WERI-Rb-1 (cell line): ENCODE measurements at regions not wholly inside any gene's neighbourhood (a gene's known extent, or its start where the extent isn't known, plus 50 kb on each side); places are given as distances from the start of the nearest gene placed in this dataset.

Experiments
- DNase-seq: peaks from one replicate; pipeline ENCODE4 v3.0.0-alpha.2; 2020
- H3K27ac ChIP-seq: fragments of 250-450 bp; sonication (Bioruptor Pico); 2 replicates; pipeline ENCODE4 v1.5.1; 2020; ENCODE audit warnings: mild to moderate bottlenecking, moderate library complexity
- H3K27me3 ChIP-seq: fragments of 250-450 bp; sonication (Bioruptor Pico); 2 replicates; pipeline ENCODE4 v1.5.1; 2021; ENCODE audit warnings: mild to moderate bottlenecking, low read depth, moderate library complexity; ENCODE audit not compliant: insufficient read depth, severe bottlenecking
- H3K36me3 ChIP-seq: fragments of 250-450 bp; sonication (Bioruptor Pico); 2 replicates; pipeline ENCODE4 v1.5.1; 2020; ENCODE audit warnings: mild to moderate bottlenecking, moderate library complexity
- H3K4me3 ChIP-seq: 2 replicates; pipeline ENCODE4 v1.5.1; 2011; ENCODE audit warnings: low read depth, mild to moderate bottlenecking, control low read depth, low read length
- H3K9me3 ChIP-seq: fragments of 250-450 bp; sonication (Bioruptor Pico); 2 replicates; pipeline ENCODE4 v1.5.1; 2021; ENCODE audit warnings: mild to moderate bottlenecking, moderate library complexity; ENCODE audit not compliant: severe bottlenecking
- CTCF ChIP-seq: IDR thresholded peaks from 2 replicates; pipeline ENCODE4 v1.5.1; 2011; ENCODE audit warnings: low read depth, mild to moderate bottlenecking, control low read depth, inconsistent platforms, low read length

DNA sequence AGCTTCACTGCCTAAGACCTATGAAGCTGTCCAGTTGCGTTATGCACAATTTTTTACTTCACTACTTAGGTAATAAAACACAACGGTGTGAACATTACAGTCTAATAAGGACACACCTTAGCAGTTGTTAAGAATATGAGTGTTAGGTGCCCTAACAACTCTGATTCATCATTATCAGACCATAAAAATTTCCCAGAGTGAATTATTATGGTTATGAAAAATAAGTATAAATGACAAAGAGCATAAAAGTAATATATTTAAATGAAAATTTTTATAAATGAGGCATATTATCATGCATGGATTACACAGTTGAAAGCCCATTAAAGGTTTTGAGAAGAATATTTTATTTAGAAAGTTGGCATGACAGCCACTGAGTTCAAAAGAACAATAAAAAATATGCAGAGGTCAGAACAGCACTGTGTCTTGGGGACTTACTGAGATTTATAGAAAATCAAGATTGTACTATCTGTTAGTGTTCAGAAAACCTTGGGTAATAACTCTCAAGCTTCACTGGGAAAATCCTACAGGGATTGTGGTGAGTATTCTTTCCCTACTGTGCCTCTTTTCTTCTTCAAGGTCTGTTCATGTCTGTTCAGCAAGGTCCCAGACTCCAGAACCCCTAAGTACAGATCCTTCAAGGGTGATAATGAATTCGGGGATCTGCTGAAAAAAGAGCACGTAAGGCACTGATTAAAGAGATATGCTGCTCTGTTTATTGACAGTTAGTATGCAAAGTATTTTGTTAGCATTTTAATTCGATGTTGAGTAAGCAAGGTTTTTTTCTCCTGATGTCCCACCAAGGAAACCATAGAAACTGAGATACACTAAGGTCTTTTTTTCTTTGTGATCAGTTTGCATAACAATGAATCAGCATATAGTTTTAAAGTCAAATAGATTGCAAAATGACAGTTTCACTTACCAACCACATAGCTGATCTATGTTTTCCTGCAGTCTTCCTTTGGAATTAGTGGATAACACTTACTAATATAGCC, 250.0 kb downstream of the DSEL start:
- no peak overlapping the region for H3K4me3 ChIP-seq
- no peaks in the 10 kb centered on the region for H3K36me3 ChIP-seq
- no peak for TF ChIP-seq CTCF
- no peaks in the 10 kb centered on the region for H3K9me3 ChIP-seq
- DNase-seq = no peak
- H3K27ac ChIP-seq = no peak overlapping the region
- H3K27me3 ChIP-seq = no peaks in the 10 kb centered on the region

GRCh38 chr18:67265464-67266245, 250.9 kb downstream of the DSEL start:
- H3K4me3 ChIP-seq = no peak overlapping the region
- H3K9me3 ChIP-seq = no peaks in the 10 kb centered on the region
- no peaks in the 10 kb centered on the region for H3K36me3 ChIP-seq
- no peaks in the 10 kb centered on the region for H3K27me3 ChIP-seq
- DNase-seq = no peak
- no peak overlapping the region for H3K27ac ChIP-seq
- no peak for TF ChIP-seq CTCF

DNA sequence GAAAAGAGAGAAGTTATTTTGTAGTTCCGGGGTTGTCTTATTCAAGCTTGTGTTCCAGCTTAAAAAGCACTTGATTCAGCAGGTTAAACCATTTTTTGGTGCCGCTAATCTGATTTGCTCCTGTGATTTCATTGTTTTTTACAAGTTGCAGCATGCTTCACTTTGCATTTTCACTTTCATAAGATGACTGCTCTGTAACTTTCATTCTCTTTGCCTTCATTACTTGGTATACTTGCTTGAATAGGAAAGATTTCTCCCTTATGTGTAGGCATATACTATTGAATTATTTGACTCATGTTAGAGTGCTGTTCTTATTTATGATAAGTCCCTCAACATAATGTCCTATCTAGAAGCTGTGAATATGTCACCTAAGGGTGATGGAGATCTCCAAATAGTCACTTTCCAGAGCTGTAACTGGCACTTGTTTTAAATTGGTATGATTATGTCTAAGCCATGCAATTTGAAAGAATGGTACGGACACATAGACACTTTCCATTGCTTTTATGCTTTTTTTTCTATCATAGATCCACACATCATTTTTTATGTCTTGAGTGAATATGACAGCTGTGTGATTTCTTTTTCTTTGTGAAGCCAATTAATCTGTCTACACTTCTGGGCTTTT, 254.5 kb downstream of the DSEL start:
- DNase-seq = no peak
- Histone ChIP-seq H3K36me3 (no peaks in the 10 kb centered on the region), H3K27me3 (no peaks in the 10 kb centered on the region), H3K4me3 (no peak overlapping the region), H3K27ac (no peak overlapping the region), H3K9me3 (no peaks in the 10 kb centered on the region)
- TF ChIP-seq CTCF = no peak

DNA sequence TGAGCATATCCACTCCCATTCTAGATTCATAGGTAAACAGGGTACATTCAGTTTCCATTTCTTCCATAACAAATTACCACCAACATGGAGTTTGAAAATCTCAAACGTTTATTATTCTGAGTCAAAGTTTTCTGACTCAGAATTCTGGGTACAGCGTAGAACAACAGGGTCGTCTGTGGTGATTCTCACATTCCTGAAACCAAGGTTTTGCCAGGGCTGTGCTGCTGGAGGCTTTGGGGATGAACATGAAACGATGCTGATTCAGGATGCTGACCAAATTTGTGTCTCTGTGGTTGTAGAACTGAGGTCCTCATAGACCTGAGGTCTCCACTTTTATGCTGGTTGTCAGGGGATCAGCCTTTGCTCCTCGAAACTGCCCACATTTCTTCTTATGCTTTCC, 255.7 kb downstream of the DSEL start:
- Histone ChIP-seq H3K27ac (no peak overlapping the region), H3K27me3 (no peaks in the 10 kb centered on the region), H3K9me3 (no peaks in the 10 kb centered on the region), H3K4me3 (no peak overlapping the region), H3K36me3 (no peaks in the 10 kb centered on the region)
- TF ChIP-seq CTCF = no peak
- DNase-seq = no peak

GRCh38 chr18:67250776-67251424, 265.6 kb downstream of the DSEL start:
- H3K36me3 ChIP-seq = no peaks in the 10 kb centered on the region
- no peak overlapping the region for H3K27ac ChIP-seq
- TF ChIP-seq CTCF = no peak
- no peak for DNase-seq
- no peak overlapping the region for H3K4me3 ChIP-seq
- H3K9me3 ChIP-seq = no peaks in the 10 kb centered on the region
- no peaks in the 10 kb centered on the region for H3K27me3 ChIP-seq
